Left lung (tissue), 4 donors: ENCODE measurements at regions not wholly inside any gene's neighbourhood (a gene's known extent, or its start where the extent isn't known, plus 50 kb on each side); places are given as distances from the start of the nearest gene placed in this dataset.

Experiments used
- ATAC-seq: fragments of 200-7000 bp; cut with Tn5 transposase; one replicate; pipeline ENCODE4 v1.9.1; 2020; ENCODE audit warnings: moderate library complexity
- DNase-seq, 4 donors: peaks; one replicate each; pipeline ENCODE4 v3.0.0-alpha.2; 2013 to 2020
- H3K27ac ChIP-seq, 2 donors: fragments of 200-600 bp; sonication (generic) in 1 of 2; one replicate each; pipeline versions ENCODE4 v1.5.0 to v1.8.0; 2020 to 2021
- H3K27me3 ChIP-seq, 2 donors: fragments of 200-600 bp; sonication (generic) in 1 of 2; one replicate each; pipeline versions ENCODE4 v1.5.0 to v1.8.0; 2020 to 2021
- H3K36me3 ChIP-seq, 2 donors: fragments of 200-600 bp; sonication (generic) in 1 of 2; one replicate each; pipeline versions ENCODE4 v1.5.0 to v1.8.0; 2020 to 2021
- H3K4me1 ChIP-seq, 2 donors: fragments of 200-600 bp; one replicate each; pipeline ENCODE4 v1.8.0; 2021
- H3K4me3 ChIP-seq, 2 donors: fragments of 200-600 bp; sonication (generic) in 1 of 2; one replicate each; pipeline versions ENCODE4 v1.5.0 to v1.8.0; 2020 to 2021; ENCODE audit warnings: mild to moderate bottlenecking in 1 of 2
- H3K9me3 ChIP-seq, 2 donors: fragments of 200-600 bp; sonication (generic) in 1 of 2; one replicate each; pipeline versions ENCODE4 v1.5.0 to v1.8.0; 2020 to 2021
- intact Hi-C, 2 donors: fragments of 100-400 bp; cut with DNase I; formaldehyde crosslinking; loops; one replicate each; pipeline versions ENCODE4 v1.11.2 to v1.14.2; 2022
- TF ChIP-seq, protein P1 (sequence below), 2 donors: fragments of 200-600 bp; sonication (generic) in 1 of 2; IDR thresholded peaks; one replicate each; pipeline versions ENCODE4 v1.5.0 to v1.8.0; 2021; ENCODE audit warnings: antibody characterized with exemption in 2 of 2
- donor health status: DM: no; HTN: yes; CAD: no.
- donor health status: DM: no; HTN: no; CAD: no.

DNA sequence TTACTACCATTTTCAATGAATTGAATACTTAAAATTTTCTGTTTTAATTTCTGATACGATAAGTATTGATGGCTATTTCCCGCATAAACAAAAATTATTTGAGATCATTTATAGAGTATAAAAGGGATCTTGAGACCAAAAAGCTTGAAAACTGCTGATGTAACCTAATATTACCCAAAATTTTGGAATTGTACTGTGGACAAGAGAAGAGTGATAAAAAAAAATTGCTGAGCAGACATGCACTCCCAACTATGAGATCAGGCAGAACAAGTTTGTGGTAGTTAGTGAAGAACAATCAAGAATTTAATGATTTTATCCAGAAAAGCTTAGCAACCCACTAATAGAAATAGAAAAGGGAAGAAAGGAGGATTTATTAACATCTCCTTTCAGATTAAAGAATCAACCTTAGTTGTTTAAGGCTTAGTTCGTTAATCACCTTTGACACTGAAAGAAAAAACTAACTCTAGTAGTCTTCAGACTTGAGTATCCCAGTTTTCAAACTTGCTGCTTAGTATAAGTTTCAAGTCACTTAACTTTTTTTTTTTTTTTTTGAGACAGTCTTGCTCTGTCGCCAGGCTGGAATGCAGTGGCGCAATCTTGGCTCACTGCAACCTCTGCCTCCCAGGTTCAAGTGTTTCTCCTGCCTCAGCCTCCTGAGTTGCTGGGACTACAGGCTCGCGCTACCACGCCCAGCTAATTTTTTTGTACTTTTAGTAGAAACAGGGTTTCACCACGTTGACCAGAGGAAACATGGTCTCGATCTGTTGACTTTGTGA is 50.6 kb upstream of the ZC3HAV1 start:
- no peaks in the 10 kb centered on the region for H3K4me1 ChIP-seq
- H3K4me3 ChIP-seq = no peak overlapping the region
- TF ChIP-seq, protein P1, sequence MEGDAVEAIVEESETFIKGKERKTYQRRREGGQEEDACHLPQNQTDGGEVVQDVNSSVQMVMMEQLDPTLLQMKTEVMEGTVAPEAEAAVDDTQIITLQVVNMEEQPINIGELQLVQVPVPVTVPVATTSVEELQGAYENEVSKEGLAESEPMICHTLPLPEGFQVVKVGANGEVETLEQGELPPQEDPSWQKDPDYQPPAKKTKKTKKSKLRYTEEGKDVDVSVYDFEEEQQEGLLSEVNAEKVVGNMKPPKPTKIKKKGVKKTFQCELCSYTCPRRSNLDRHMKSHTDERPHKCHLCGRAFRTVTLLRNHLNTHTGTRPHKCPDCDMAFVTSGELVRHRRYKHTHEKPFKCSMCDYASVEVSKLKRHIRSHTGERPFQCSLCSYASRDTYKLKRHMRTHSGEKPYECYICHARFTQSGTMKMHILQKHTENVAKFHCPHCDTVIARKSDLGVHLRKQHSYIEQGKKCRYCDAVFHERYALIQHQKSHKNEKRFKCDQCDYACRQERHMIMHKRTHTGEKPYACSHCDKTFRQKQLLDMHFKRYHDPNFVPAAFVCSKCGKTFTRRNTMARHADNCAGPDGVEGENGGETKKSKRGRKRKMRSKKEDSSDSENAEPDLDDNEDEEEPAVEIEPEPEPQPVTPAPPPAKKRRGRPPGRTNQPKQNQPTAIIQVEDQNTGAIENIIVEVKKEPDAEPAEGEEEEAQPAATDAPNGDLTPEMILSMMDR (IDR thresholded peaks at IDR 0.05) = no peak
- ATAC-seq (peak; percentile 81), DNase-seq (peak in 2 of 4 donors; percentile 52 to 80)
- no peaks in the 10 kb centered on the region for H3K27me3 ChIP-seq
- peaks cover 0 to 7% of the 10 kb centered on the region in 2 donors for H3K9me3 ChIP-seq
- no peaks in the 10 kb centered on the region for H3K36me3 ChIP-seq
- intact Hi-C loops = no loop called here
- H3K27ac ChIP-seq = peak overlapping the region in 1 of 2 donors; percentile 13

DNA sequence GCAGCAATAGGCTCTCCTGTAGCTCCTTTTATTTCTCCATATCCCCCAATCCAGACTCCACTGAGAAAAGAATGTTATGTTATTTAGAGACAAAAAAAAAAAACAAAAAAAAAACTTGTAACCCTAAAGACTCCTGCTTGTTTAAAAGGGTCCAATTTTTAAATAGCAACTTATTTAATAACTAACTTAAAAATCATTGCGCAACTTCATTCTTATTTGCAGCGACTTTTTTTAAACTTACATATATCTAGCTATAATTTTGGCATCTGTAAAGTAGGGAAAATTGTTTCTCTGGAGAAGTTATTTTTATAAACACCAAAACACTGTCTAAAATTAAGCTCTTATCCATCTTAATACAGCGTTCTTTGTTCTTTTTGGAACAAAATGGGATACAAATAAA is 59.0 kb upstream of the ZC3HAV1 start:
- Histone ChIP-seq H3K27me3 (no peaks in the 10 kb centered on the region), H3K4me3 (no peak overlapping the region), H3K9me3 (no peaks in the 10 kb centered on the region), H3K27ac (no peak overlapping the region), H3K36me3 (no peaks in the 10 kb centered on the region), H3K4me1 (no peaks in the 10 kb centered on the region)
- ATAC-seq = no peak
- DNase-seq = no peak
- TF ChIP-seq, protein P1 (IDR thresholded peaks at IDR 0.05) = no peak
- intact Hi-C loops = no loop called here

DNA sequence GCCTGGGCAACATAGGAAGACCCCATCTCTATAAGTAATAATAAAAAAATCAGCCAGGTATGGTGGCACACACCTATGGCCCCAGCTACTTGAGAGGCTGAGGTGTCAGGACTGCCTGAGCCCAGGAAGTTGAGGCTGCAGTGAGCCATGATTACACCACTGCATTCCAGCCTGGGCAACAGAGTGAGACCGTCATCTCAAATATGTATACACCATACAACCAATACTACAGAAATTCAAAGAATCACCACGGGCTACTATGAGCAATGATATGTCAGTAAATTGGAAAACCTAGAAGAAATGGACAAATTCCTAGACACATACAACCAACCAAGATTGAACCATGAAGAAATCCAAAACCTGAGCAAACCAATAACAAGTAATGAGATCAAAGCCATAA is 60.3 kb upstream of the ZC3HAV1 start:
- no peaks in the 10 kb centered on the region for H3K27me3 ChIP-seq
- no peak overlapping the region for H3K4me3 ChIP-seq
- H3K4me1 ChIP-seq = no peaks in the 10 kb centered on the region
- TF ChIP-seq, protein P1 (IDR thresholded peaks at IDR 0.05) = no peak
- DNase-seq (no peak), ATAC-seq (no peak)
- H3K9me3 ChIP-seq = no peaks in the 10 kb centered on the region
- H3K36me3 ChIP-seq = no peaks in the 10 kb centered on the region
- no peak overlapping the region for H3K27ac ChIP-seq
- intact Hi-C loops = no loop called here

DNA sequence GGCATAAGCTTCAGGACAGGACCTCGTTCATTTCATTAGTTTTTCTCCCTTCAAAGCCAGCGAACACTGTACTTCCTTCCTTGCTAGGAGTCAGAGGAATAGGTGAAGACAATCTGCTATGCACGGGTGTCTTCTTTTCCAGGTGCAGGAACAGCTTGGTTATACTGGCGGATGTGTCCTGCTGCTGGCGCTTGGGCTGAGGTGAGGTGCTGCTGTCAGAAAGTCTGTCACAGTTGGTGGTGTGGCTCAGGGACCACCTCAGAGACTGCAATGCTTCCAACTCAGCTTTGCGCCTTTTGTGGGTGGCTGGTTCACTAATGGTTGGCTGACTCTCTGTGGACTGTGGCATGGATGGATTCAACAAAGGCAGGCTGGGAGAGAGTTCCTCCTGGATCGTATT is 58.3 kb upstream of the UBN2 start:
- no peak for ATAC-seq

DNA sequence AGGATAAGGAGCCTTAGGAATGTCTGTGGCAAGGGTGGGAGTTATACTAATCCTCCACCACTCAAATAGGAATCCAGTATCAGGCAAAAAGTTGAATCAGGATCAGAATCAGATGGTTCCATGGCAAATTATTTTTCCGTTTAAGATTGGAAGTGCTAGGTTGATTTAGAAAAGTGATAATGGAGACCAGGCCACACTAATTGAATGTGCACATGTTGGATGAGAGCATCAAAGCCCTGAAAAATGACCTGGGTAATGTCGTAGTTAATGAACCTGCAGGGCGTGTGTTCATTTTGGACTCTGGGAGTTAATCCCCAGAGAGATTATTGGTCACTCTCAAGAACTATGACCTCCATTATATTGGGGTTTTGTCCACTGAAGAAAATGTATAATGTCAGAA is 53.3 kb upstream of the UBN2 start:
- intact Hi-C loops = no loop called here
- DNase-seq = no peak

More for the DNA sequence above, 58.3 kb upstream of the UBN2 start:
- TF ChIP-seq, protein P1 (IDR thresholded peaks at IDR 0.05) = no peak
- Histone ChIP-seq H3K4me3 (no peak overlapping the region), H3K27me3 (no peaks in the 10 kb centered on the region), H3K27ac (no peak overlapping the region), H3K36me3 (no peaks in the 10 kb centered on the region), H3K4me1 (no peaks in the 10 kb centered on the region), H3K9me3 (no peaks in the 10 kb centered on the region)
- intact Hi-C loops = no loop called here
- no peak for DNase-seq

More for the DNA sequence above, 53.3 kb upstream of the UBN2 start:
- H3K27me3 ChIP-seq = no peaks in the 10 kb centered on the region
- H3K9me3 ChIP-seq = no peaks in the 10 kb centered on the region
- ATAC-seq = no peak
- no peak overlapping the region for H3K4me3 ChIP-seq
- H3K27ac ChIP-seq = no peak overlapping the region
- TF ChIP-seq, protein P1 (IDR thresholded peaks at IDR 0.05) = no peak
- no peaks in the 10 kb centered on the region for H3K4me1 ChIP-seq
- H3K36me3 ChIP-seq = no peaks in the 10 kb centered on the region
